WTC11 (cell line): ENCODE measurements at regions not wholly inside any gene's neighbourhood (a gene's known extent, or its start where the extent isn't known, plus 50 kb on each side); places are given as distances from the start of the nearest gene placed in this dataset.

Source experiments
- ATAC-seq: fragments of 200-7000 bp; cut with Tn5 transposase; 2 replicates; pipeline ENCODE4 v1.10.0; 2021; ENCODE audit warnings: mild to moderate bottlenecking, moderate library complexity
- CTCF ChIA-PET: fragments of 300-600 bp; sonication (Branson Sonifier 250); formaldehyde crosslinking; loops from one replicate; lab custom pipeline; 2021; ENCODE audit warnings: antibody characterized with exemption; lab: Charles Lee
- POLR2A ChIA-PET: fragments of 350-600 bp; sonication (Branson Sonifier 250); formaldehyde crosslinking; loops from one replicate; lab custom pipeline; 2021; ENCODE audit warnings: antibody characterized with exemption; lab: Charles Lee
- DNase-seq: peaks from one replicate; pipeline ENCODE4 v3.0.0; 2021; ENCODE audit warnings: low spot score
- H3K27ac Mint-ChIP-seq: 2 replicates; pipeline ENCODE4 v1.8.0; 2021; ENCODE audit warnings: mixed read lengths
- H3K27me3 Mint-ChIP-seq: 2 replicates; pipeline ENCODE4 v1.8.0; 2021; ENCODE audit warnings: low read depth, mild to moderate bottlenecking, moderate library complexity, mixed read lengths
- H3K36me3 Mint-ChIP-seq: 2 replicates; pipeline ENCODE4 v1.8.0; 2021; ENCODE audit warnings: mixed read lengths
- H3K4me1 Mint-ChIP-seq: 2 replicates; pipeline ENCODE4 v1.8.0; 2022; ENCODE audit warnings: mixed read lengths
- H3K4me3 Mint-ChIP-seq: 2 replicates; pipeline ENCODE4 v1.8.0; 2021; ENCODE audit warnings: mild to moderate bottlenecking, moderate library complexity, mixed read lengths
- H3K9me3 Mint-ChIP-seq: 2 replicates; pipeline ENCODE4 v1.8.0; 2021; ENCODE audit warnings: mixed read lengths
- CBFB ChIP-seq: sonication (generic); formaldehyde crosslinking; IDR thresholded peaks from 2 replicates; pipeline ENCODE4 v1.8.1; 2022; ENCODE audit warnings: mild to moderate bottlenecking, low read depth, missing genetic modification reagents
- EMX1 ChIP-seq: fragments of 250-450 bp; sonication (Bioruptor Pico); IDR thresholded peaks from 2 replicates; pipeline ENCODE4 v1.8.0; 2021; ENCODE audit warnings: mild to moderate bottlenecking
- FOXJ3 ChIP-seq: sonication (generic); formaldehyde crosslinking; IDR thresholded peaks from 2 replicates; pipeline ENCODE4 v1.9.0; 2021; ENCODE audit warnings: missing genetic modification reagents, mild to moderate bottlenecking, borderline replicate concordance
- FOXP4 ChIP-seq: sonication (generic); formaldehyde crosslinking; IDR thresholded peaks from 2 replicates; pipeline ENCODE4 v1.8.0; 2022; ENCODE audit warnings: mild to moderate bottlenecking, missing genetic modification reagents
- HMGXB4 ChIP-seq: sonication (generic); formaldehyde crosslinking; IDR thresholded peaks from 2 replicates; pipeline ENCODE4 v1.8.1; 2023; ENCODE audit warnings: mild to moderate bottlenecking, moderate library complexity, missing genetic modification reagents
- JUN ChIP-seq: sonication (generic); formaldehyde crosslinking; IDR thresholded peaks from 2 replicates; pipeline ENCODE4 v1.8.0; 2023; ENCODE audit warnings: mild to moderate bottlenecking, missing genetic modification reagents
- MLX ChIP-seq: sonication (generic); formaldehyde crosslinking; IDR thresholded peaks from 2 replicates; pipeline ENCODE4 v1.8.1; 2023; ENCODE audit warnings: mild to moderate bottlenecking, missing genetic modification reagents, moderate library complexity
- MYBL2 ChIP-seq: sonication (generic); formaldehyde crosslinking; IDR thresholded peaks from 2 replicates; pipeline ENCODE4 v1.8.1; 2023; ENCODE audit warnings: mild to moderate bottlenecking, moderate library complexity, missing genetic modification reagents
- NFATC4 ChIP-seq: fragments of 250-450 bp; sonication (Bioruptor Pico); IDR thresholded peaks from 2 replicates; pipeline ENCODE4 v1.9.0; 2021; ENCODE audit warnings: mild to moderate bottlenecking
- SOX15 ChIP-seq: fragments of 250-450 bp; sonication (Bioruptor Pico); IDR thresholded peaks from 2 replicates; pipeline ENCODE4 v1.9.0; 2021; ENCODE audit warnings: mild to moderate bottlenecking
- TEAD1 ChIP-seq: sonication (generic); formaldehyde crosslinking; IDR thresholded peaks from 2 replicates; pipeline ENCODE4 v1.8.0; 2022; ENCODE audit warnings: mild to moderate bottlenecking, missing genetic modification reagents
- TP53 ChIP-seq: sonication (generic); formaldehyde crosslinking; IDR thresholded peaks from 2 replicates; pipeline ENCODE4 v1.8.1; 2023; ENCODE audit warnings: mild to moderate bottlenecking, missing genetic modification reagents
- ZBTB21 ChIP-seq: sonication (generic); formaldehyde crosslinking; IDR thresholded peaks from 2 replicates; pipeline ENCODE4 v1.8.1; 2023; ENCODE audit warnings: mild to moderate bottlenecking, missing genetic modification reagents, borderline replicate concordance
- ZMAT4 ChIP-seq: fragments of 250-450 bp; sonication (Bioruptor Pico); IDR thresholded peaks from 2 replicates; pipeline ENCODE4 v1.9.0; 2021; ENCODE audit warnings: mild to moderate bottlenecking
- ZNF138 ChIP-seq: sonication (generic); formaldehyde crosslinking; conservative IDR thresholded peaks from 2 replicates; pipeline ENCODE4 v1.8.1; 2022; ENCODE audit warnings: mild to moderate bottlenecking, moderate library complexity, missing genetic modification reagents
- ZNF232 ChIP-seq: sonication (generic); formaldehyde crosslinking; IDR thresholded peaks from 2 replicates; pipeline ENCODE4 v1.8.0; 2022; ENCODE audit warnings: mild to moderate bottlenecking, missing genetic modification reagents
- ZNF396 ChIP-seq: fragments of 250-450 bp; sonication (Bioruptor Pico); IDR thresholded peaks from 2 replicates; pipeline ENCODE4 v1.8.0; 2021; ENCODE audit warnings: mild to moderate bottlenecking, moderate library complexity, borderline replicate concordance
- TF ChIP-seq, protein P1 (sequence below): sonication (generic); formaldehyde crosslinking; IDR thresholded peaks from 2 replicates; pipeline ENCODE4 v1.8.1; 2022; ENCODE audit warnings: mild to moderate bottlenecking, missing genetic modification reagents, moderate library complexity, borderline replicate concordance
- TF ChIP-seq, protein P2 (sequence below): fragments of 250-450 bp; sonication (Bioruptor Pico); IDR thresholded peaks from 2 replicates; pipeline ENCODE4 v1.9.0; 2021; ENCODE audit warnings: mild to moderate bottlenecking, borderline replicate concordance
- TF ChIP-seq, protein P3 (sequence below): fragments of 250-450 bp; sonication (Bioruptor Pico); IDR thresholded peaks from 2 replicates; pipeline ENCODE4 v2.1.2; 2022; ENCODE audit warnings: mild to moderate bottlenecking, moderate library complexity
- TF ChIP-seq, protein P4 (sequence below): sonication (generic); formaldehyde crosslinking; IDR thresholded peaks from 2 replicates; pipeline ENCODE4 v1.8.1; 2023; ENCODE audit warnings: mild to moderate bottlenecking, missing genetic modification reagents

- Mint-ChIP-seq H3K36me3 (no peaks in the 10 kb centered on the region), H3K9me3 (no peaks in the 10 kb centered on the region; the same call in 1 of the 2 replicates), H3K27me3 (no peaks in the 10 kb centered on the region), H3K4me3 (no peak overlapping the region), H3K27ac (no peak overlapping the region; the same call in 1 of the 2 replicates), H3K4me1 (peaks cover 5% of the 10 kb centered on the region; the same call in 1 of the 2 replicates)
- TF ChIP-seq TEAD1 (CRISPR knock-in tag) (no peak), NFATC4 (CRISPR knock-in tag) (no peak), ZNF138 (no peak), ZBTB21 (CRISPR knock-in tag) (no peak), EMX1 (no peak), JUN (no peak), TP53 (no peak), ZNF396 (CRISPR knock-in tag) (no peak), FOXJ3 (CRISPR knock-in tag) (no peak)
- TF ChIP-seq, protein P1, sequence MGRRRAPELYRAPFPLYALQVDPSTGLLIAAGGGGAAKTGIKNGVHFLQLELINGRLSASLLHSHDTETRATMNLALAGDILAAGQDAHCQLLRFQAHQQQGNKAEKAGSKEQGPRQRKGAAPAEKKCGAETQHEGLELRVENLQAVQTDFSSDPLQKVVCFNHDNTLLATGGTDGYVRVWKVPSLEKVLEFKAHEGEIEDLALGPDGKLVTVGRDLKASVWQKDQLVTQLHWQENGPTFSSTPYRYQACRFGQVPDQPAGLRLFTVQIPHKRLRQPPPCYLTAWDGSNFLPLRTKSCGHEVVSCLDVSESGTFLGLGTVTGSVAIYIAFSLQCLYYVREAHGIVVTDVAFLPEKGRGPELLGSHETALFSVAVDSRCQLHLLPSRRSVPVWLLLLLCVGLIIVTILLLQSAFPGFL (CRISPR knock-in tag): no peak
- no peak for DNase-seq
- ChIA-PET CTCF (interaction anchor here (0.8 to 1.2 kb wide), 3 partner anchors 9 to 225 kb away, joined by 3 to 5 read pairs (median 4); no protein-coding TSS in a partner anchor), POLR2A (no interaction called here)
- ATAC-seq: no peak
These were observed 154.9 kb downstream of the FTCDNL1 start for GRCh38 chr2:199696048-199696447.

DNA sequence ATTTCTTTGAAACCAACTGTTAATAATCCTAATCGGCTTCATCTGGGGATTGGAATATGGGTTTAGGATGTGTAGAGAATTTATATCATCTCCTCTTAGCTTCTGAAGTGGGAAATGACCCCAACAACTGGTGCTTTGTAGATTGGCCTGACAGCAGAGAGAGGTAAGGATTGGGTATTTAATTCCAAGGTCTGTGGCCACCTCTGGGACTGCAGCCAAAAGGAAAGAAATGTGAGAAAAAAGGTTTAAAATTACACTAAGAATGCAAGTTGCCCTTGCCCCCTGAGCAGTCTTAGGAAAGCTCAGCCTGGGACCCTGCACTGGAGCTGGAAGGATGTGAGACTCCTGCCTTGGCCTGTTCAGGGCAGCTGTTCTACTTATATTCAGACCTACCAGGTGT, 157.1 kb downstream of the FTCDNL1 start:
- ChIA-PET POLR2A (no interaction called here), CTCF (interaction anchor here (0.8 to 2.0 kb wide), 9 partner anchors 9 to 205 kb away, joined by 3 to 15 read pairs (median 5); no protein-coding TSS in a partner anchor)
- no peaks in the 10 kb centered on the region for H3K36me3 Mint-ChIP-seq
- H3K9me3 Mint-ChIP-seq: no peaks in the 10 kb centered on the region; the same call in 1 of the 2 replicates
- no peak overlapping the region for H3K27ac Mint-ChIP-seq
- peak; percentile 95 for ATAC-seq
- H3K4me3 Mint-ChIP-seq: no peak overlapping the region
- no peaks in the 10 kb centered on the region for H3K27me3 Mint-ChIP-seq
- no peak for DNase-seq
- peaks cover 8% of the 10 kb centered on the region for H3K4me1 Mint-ChIP-seq
- no peak for TF ChIP-seq MYBL2 (CRISPR knock-in tag)
- TF ChIP-seq, protein P2, sequence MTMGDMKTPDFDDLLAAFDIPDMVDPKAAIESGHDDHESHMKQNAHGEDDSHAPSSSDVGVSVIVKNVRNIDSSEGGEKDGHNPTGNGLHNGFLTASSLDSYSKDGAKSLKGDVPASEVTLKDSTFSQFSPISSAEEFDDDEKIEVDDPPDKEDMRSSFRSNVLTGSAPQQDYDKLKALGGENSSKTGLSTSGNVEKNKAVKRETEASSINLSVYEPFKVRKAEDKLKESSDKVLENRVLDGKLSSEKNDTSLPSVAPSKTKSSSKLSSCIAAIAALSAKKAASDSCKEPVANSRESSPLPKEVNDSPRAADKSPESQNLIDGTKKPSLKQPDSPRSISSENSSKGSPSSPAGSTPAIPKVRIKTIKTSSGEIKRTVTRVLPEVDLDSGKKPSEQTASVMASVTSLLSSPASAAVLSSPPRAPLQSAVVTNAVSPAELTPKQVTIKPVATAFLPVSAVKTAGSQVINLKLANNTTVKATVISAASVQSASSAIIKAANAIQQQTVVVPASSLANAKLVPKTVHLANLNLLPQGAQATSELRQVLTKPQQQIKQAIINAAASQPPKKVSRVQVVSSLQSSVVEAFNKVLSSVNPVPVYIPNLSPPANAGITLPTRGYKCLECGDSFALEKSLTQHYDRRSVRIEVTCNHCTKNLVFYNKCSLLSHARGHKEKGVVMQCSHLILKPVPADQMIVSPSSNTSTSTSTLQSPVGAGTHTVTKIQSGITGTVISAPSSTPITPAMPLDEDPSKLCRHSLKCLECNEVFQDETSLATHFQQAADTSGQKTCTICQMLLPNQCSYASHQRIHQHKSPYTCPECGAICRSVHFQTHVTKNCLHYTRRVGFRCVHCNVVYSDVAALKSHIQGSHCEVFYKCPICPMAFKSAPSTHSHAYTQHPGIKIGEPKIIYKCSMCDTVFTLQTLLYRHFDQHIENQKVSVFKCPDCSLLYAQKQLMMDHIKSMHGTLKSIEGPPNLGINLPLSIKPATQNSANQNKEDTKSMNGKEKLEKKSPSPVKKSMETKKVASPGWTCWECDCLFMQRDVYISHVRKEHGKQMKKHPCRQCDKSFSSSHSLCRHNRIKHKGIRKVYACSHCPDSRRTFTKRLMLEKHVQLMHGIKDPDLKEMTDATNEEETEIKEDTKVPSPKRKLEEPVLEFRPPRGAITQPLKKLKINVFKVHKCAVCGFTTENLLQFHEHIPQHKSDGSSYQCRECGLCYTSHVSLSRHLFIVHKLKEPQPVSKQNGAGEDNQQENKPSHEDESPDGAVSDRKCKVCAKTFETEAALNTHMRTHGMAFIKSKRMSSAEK (CRISPR knock-in tag): no peak
- TF ChIP-seq CBFB (CRISPR knock-in tag): no peak
- TF ChIP-seq, protein P3, sequence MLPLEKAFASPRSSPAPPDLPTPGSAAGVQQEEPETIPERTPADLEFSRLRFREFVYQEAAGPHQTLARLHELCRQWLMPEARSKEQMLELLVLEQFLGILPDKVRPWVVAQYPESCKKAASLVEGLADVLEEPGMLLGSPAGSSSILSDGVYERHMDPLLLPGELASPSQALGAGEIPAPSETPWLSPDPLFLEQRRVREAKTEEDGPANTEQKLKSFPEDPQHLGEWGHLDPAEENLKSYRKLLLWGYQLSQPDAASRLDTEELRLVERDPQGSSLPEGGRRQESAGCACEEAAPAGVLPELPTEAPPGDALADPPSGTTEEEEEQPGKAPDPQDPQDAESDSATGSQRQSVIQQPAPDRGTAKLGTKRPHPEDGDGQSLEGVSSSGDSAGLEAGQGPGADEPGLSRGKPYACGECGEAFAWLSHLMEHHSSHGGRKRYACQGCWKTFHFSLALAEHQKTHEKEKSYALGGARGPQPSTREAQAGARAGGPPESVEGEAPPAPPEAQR (CRISPR knock-in tag): no peak
- no peak for TF ChIP-seq HMGXB4 (CRISPR knock-in tag)
- no peak for TF ChIP-seq ZMAT4
- TF ChIP-seq, protein P4, sequence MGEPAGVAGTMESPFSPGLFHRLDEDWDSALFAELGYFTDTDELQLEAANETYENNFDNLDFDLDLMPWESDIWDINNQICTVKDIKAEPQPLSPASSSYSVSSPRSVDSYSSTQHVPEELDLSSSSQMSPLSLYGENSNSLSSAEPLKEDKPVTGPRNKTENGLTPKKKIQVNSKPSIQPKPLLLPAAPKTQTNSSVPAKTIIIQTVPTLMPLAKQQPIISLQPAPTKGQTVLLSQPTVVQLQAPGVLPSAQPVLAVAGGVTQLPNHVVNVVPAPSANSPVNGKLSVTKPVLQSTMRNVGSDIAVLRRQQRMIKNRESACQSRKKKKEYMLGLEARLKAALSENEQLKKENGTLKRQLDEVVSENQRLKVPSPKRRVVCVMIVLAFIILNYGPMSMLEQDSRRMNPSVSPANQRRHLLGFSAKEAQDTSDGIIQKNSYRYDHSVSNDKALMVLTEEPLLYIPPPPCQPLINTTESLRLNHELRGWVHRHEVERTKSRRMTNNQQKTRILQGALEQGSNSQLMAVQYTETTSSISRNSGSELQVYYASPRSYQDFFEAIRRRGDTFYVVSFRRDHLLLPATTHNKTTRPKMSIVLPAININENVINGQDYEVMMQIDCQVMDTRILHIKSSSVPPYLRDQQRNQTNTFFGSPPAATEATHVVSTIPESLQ: no peak
- TF ChIP-seq MLX (CRISPR knock-in tag): no peak
- TF ChIP-seq ZNF232 (CRISPR knock-in tag): no peak
- no peak for TF ChIP-seq SOX15
- TF ChIP-seq FOXP4 (CRISPR knock-in tag): no peak
